ENCODE measurements at regions not wholly inside any gene's neighbourhood (a gene's known extent, or its start where the extent isn't known, plus 50 kb on each side); places are given as distances from the start of the nearest gene placed in this dataset.

DNA sequence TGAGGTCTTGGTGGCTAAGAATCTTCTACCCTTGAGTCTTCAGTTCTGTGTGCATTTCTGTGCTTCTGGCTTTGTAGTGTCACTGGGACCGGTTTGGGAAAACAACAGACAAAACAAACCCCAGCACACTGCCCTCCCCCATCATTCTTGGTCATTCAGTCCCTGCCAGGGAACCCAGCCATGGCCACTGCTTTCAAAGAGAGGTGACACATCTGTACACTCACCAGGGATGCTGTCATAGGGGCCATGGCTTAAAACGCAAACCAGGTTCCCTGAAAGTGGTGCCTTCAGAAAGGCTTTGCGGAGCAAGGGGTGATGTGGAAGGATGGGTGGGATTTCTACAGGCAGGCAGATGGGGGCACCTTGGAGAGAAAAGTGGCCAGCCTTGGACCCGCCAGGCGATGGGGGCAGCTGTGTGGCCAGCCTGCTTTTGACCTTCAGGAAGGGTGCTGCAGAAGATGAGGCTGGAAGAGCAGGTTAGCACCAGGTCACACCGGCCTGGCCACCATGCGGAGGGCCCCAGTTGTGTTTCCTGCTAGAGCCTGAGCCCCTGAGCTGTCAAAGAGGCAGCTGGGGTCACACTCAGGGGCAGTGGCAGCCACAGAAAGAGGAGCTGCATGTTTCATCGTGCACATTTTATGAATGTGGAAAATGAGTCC, 101.3 kb downstream of the INHBB start:
- TF ChIP-seq CTCF (IDR thresholded peaks at IDR 0.05) (no peak), POLR2A (IDR thresholded peaks at IDR 0.05) (no peak)
